H1 (cell line): ENCODE measurements at regions not wholly inside any gene's neighbourhood (a gene's known extent, or its start where the extent isn't known, plus 50 kb on each side); places are given as distances from the start of the nearest gene placed in this dataset.

Experiments
- HDAC2 ChIP-seq, 2 experiments: fragments of 300-600 bp in 1 of 2; sonication (generic) in 1 of 2; IDR thresholded peaks; 2 replicates each; pipeline ENCODE4 v1.6.1; 2011 to 2012; ENCODE audit warnings: low read depth in 2 of 2, low read length in 2 of 2, mild to moderate bottlenecking in 2 of 2, moderate library complexity in 2 of 2, borderline replicate concordance in 1 of 2, inconsistent platforms in 1 of 2

DNA sequence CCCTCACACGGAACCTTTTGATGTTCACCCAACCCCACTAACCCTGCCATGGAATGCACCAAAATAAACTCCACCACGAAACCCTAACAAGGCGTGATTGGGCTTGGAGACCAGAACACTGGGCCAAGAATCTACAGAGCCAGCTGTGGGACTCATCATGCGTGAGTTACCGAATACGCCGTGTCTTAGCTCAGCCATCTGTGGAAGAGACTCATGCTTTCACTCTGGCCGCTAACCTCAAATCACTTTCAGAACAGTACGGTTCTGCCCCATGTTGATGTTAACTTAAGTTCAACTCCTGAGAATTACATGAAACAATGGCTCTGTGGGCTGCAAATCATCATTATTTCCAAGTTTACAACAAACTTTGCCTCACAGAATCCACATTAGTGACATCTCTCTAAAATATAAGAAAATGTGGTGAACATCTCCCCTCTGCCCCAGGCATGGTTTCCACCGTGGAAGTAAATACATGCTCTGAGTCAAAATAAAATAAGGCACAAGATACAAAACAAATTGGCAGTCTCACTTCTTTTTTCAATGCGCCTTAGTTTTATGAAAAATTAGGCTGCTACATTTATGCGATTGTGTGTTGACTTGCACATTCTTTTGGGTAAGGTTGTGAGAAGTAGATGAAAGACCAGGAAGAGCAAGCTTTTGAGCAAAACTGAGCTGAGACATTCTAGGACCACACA lies 308.9 kb upstream of the EXOC2 start (continued):
- TF ChIP-seq HDAC2 (IDR thresholded peaks at IDR 0.05; ENCODE audit: borderline replicate concordance in 1 of 2, low read depth in 2 of 2, low read length in 2 of 2) = no peak
